IPS-NIHi7 (cell line): ENCODE measurements at regions not wholly inside any gene's neighbourhood (a gene's known extent, or its start where the extent isn't known, plus 50 kb on each side); places are given as distances from the start of the nearest gene placed in this dataset.
"Not testable (repeated sequence)": the region's sequence is repeated elsewhere in the genome, so short reads cannot be mapped to it uniquely, and the experiment has no call there.

Experiments
- DNase-seq: peaks from one replicate; pipeline ENCODE4 v3.0.0; 2012; ENCODE audit warnings: mixed read lengths; ENCODE audit errors: extremely low spot score

DNA sequence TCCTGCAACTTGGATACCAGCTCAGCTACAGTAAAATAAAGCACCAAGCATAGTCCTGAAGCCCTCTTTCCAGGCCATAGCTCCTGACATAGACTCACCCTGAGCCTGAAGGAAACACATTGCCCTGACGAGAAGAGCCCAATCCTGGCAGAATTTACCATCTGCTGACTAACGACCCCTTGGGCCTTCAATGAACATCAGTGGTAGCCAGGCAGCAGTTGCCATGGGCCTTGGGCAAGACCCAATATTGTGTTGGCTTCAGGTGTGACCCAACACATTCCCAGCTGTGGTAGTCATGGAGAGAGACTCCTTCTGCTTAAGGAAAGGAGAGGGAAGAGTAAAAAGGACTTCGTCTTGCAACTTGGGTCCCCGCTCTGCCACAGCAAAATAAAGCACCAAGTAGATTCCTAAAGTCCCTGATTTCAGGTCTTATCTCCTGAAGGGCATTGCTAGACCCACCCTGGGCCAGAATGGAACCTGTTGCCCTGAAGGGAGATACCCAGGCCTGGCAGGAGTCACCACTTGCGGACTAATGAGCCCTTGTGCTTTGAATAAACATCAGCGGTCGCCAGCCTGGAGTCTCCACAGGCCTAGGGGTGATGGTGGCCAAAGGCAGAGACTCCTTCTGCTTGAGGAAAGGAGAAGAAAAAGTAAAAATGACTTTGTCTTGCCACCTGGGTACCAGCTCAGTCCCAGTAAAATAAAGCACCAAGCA is 902.6 kb downstream of the C4orf33 start:
- DNase-seq: no peak

DNA sequence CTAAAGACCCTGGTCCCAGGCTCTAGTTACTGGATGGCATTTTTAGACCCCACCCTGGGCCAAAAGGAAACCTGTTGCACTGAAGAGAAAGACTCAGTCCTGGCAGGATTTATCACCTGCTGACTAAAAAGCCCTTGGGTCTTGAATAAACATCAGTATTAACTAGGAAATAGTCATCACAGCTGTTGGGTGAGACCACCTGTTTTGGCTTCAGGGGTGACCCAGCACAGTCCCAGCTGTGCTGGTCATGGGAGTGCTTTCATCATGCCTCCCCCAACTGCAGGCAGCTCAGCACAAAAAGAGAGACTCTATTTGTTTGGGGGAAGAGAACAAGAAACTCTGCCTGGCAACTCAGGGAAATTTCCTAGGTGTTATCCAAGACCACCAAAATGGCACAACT is 903.2 kb downstream of the C4orf33 start:
- no peak for DNase-seq

- no peak for DNase-seq
These were observed 912.5 kb downstream of the C4orf33 start for GRCh38 chr4:130008461-130008860.

GRCh38 chr4:130012806-130013205 is 916.9 kb downstream of the C4orf33 start:
- DNase-seq: not testable (repeated sequence)

DNA sequence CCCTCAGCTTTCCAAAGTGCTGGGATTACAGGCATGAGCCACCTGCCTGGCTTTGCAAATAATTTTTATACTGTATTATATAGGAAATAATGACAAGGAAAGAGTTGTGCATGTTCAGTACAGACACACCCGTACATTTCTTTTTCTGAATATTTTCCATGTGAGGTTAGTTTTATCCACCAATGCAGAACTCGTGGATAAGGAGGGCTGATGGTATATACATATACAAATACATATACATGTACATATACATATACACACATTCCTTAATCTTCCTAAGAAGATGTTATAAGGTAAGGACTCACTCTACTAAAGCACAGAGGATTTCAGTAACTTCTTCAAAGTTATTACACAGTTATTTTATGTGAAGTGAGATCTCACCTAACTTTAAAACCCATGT is 925.8 kb downstream of the C4orf33 start:
- DNase-seq: no peak

DNA sequence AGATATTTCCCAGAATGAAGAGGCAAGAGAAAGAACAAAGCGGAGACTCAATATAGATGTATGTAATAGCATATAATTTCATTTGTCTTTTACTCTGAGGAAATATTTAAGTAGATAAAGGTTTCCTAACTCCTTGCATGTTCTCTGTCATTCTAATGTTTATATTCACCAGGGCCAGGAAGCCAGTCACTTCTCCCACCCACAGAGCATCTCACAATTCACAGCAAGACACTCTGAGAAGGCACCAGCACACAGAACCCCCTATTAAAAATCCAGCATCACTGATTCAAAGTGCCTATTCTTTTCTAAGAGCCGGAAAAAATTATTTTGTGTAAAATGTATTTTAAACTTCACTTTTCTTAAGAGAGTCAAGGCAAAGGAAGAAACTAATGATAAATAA is 927.1 kb downstream of the C4orf33 start:
- DNase-seq: no peak

DNA sequence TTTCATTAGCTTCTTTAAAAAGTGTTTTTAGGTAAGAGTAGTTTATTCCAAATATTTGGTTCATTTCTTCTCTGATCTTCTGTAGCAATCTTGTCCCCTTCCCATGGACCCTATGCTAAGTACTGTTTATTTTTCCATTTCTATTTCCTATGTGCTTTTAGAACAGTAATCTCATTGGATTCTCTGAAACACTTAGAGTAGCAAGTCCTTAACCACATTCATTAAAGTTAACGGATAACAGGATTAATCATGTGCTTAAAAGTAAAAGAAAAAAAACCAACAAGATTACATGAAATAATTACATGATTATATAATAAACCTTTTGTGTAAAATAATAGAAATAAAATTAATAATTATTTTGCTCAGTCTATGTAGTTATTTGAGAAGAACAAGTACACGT is 929.7 kb downstream of the C4orf33 start:
- DNase-seq: no peak

DNA sequence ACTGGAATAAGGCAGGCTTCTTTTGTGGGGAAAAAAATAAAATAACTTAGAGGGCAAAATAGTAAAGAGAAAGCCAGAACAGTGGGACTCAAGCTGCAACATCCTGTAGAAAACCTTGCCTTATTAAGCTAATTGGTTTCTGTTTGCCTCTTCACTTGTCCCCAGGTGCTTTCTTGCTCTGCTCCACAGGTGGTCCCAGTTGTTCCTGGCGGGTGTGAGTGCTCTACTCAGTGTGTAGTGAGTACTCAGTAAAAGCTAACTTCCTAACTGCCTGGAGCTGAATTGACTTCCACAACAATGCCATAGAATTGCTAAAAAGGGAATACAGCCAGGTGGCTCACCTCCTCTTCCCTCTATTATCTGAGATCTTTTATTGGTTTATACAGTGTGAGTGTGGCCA is 930.2 kb downstream of the C4orf33 start:
- peak; percentile 67 for DNase-seq

DNA sequence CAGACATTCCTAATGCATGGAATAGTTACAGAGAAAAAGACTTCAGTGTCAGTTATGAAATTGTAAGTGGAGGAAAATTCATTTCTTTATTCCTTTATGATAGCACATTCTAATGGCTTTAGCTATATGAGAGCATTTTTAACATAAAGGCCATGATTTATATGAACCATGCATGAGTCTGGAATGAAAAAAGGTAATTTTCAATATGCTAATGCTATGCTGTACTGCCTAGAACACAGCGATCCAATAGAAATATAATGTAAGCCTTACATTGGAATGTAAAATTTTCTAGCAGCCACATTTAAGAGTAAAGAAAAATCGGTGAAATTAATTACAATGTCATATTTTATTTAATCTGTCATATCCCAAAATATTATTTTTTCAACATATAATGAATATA is 932.0 kb downstream of the C4orf33 start:
- DNase-seq: no peak

DNA sequence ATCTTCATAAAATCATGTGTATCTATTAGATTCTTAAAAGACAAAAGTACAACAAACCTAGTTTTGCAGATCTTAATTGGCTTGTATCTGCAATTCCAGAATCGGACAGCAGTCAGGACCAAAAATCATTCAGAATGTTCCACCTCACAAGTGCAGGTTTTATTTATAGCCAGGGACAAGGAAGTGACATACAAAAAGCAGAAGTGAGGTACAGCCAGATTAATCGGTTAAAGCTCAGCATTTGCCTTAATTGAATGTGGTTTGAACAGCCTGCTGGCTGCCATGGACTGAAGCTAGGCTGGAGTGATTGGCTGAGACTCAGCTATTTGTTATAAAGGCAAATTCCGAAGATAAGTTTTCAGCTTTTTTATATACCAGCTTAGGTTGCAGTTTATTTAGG is 932.6 kb downstream of the C4orf33 start:
- no peak for DNase-seq

- no peak for DNase-seq
These were observed 933.5 kb downstream of the C4orf33 start for GRCh38 chr4:130029442-130029841.

DNA sequence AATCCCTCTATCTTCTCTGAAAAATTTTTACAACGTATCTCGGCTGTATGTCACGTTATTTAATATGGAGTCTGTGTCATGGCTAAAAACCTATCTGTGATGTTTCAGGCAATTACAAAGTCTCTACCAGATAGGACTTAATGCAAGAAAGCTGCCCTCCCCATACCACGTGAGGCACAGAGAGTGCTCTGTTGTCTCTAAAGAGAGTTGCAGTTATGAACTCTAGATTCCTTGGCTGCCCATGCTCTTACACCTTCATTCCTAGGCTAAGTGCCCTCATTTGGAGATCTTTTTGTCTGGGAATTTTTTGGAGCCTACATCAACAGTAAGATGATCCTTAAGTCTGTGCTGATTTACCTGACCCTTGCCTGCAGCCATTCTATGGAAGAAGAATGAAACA is 935.9 kb downstream of the C4orf33 start:
- DNase-seq: no peak

- not testable (repeated sequence) for DNase-seq
These were observed 937.7 kb downstream of the C4orf33 start for GRCh38 chr4:130033657-130034056.

GRCh38 chr4:130034876-130035275 is 938.9 kb downstream of the C4orf33 start:
- no peak for DNase-seq

- DNase-seq: no peak
These were observed 939.4 kb downstream of the C4orf33 start for GRCh38 chr4:130035391-130035790.

DNA sequence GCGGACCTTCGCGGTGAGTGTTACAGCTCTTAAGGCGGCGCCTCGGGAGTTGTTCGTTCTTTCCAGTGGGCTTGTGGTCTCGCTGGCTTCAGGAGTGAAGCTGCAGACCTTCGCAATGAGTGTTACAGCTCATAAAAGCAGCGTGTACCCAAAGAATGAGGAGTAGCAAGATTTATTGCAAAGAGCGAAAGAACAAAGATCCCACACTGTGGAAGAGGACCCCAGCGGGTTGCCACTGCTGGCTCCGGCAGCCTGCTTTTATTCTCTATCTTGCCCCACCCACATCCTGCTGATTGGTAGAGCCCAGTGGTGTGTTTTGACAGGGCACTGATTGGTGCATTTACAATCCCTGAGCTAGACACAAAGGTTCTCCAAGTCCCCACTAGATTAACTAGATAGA is 941.9 kb downstream of the C4orf33 start:
- not testable (repeated sequence) for DNase-seq

GRCh38 chr4:130038540-130038939 is 942.6 kb downstream of the C4orf33 start:
- DNase-seq: not testable (repeated sequence)

DNA sequence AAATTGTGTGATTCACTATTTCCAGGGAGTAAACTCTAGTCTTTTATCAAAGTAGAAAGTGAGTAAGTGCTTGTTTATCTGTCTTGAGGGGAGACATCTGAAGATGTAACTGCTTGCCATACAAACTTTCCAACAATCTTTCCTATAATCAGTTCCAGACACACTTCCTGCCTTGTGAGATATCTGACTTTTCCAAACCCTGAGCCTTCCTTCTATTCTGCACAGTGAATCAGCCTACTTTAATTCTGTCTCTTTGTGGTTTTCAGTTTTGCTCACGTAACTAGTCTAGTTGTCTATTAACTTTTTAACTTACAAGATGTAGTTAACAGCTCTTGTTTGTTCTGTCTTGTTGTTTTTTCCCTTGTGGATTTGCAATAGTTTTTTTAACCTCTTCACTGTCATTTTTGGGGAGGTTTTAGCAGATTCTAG is 947.8 kb downstream of the C4orf33 start:
- no peak for DNase-seq

DNA sequence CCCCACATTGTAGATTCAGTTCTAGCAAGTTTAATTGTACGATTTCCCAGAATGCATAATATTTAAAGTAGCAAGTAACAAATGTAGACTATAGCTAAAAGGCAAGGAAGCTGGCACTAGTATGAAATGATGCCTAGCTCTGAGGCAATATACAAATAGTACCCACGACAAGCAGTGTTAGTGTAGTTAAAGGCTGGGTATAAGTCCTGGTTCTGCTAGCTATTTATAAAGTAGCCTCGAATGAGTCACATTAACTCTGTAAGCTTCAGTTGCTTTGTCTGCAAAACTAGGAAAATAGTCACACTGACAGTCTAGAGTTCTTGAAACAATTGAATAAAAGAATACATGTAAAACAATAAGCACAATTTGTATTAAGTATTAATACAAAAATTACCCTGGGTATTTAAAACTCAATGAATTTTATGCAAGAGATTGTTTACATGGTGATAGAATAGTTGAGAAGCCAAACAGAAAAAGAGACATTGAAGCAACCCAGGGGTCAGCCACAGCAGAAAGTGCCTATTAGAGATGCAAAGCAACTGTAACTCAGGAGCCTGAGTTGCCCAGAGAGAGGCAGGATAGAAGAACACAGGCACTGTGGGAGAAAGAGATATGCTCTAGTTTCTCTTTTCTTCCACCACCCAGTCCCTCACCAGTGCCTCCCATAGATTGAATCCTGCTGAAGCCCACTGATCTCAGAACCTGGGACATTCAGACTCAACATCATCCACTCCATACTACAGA is 949.0 kb downstream of the C4orf33 start:
- no peak for DNase-seq

DNA sequence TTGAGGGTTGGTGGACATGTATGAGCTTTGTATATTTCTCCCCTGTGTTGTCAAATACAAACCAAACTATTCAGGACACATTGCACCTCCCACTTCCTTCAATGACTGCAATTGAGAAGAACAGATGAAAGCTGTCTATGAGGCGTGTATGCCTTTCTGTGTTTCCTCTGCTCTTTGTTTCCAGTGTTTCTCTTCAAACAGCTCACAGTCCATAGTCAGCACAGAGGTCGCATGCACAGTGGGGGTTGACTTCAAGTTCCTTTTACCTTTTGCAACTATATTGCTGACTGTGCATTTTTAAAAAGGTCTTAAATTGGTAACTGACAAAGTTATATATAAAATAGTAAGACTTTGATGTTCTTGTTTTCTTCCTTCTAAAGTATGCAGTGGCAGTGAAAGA is 957.8 kb downstream of the C4orf33 start:
- no peak for DNase-seq

DNA sequence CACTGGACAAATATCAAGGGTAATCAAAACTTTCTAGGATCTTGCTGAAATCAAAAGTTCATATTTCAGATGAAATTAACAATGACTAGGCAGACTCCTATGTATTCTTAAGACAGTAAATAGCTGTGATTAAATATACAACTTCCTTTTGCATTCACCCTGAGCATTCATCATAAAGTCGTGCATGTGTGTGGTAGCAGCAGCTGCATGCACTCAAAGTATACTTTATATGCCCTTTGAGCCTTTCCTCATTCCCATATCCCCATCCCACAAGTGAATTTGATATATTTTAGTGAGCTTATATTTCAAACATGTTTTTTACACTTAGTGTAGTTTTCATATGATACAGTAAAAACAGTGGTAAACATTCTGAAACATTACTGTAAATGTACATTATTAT is 959.0 kb downstream of the C4orf33 start:
- DNase-seq: no peak

DNA sequence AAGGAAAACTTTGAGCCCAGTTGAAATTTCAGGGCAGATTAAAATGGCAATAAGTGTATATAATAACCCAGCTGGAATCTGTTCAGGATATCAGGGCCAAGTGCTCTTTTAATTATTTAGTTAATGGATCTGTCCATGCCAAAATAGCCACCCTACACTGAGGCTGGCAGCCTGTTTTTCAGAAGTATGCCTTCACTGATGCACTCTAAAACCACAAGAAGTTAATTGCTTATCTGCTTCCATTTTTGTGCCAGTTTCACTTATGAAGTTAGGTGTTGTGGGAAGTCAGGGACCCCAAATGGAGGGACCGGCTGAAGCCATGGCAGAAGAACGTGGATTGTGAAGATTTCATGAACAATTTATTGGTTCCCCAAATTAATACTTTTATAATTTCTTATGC is 960.3 kb downstream of the C4orf33 start:
- no peak for DNase-seq

DNA sequence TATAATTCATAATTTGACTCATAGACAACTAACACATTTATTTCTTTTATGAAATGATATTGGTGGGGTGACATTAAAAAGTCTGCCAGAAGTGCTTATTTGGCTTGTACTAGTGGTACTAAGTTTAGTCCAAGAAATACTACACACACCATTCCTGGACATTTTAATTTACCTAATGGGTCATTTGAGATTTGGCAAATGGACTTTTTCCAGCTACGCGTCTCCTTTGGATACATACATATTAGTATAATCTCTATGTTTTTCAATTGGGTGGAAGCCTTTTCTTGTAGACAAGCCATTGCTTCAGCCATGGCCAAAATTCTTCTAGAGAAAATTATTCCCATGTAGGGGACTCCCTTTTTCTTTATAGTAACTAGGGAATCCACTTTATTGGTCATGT is 968.5 kb downstream of the C4orf33 start:
- DNase-seq: no peak
